AML-193 (cell line): ENCODE measurements at regions not wholly inside any gene's neighbourhood (a gene's known extent, or its start where the extent isn't known, plus 50 kb on each side); places are given as distances from the start of the nearest gene placed in this dataset.
"Not testable (repeated sequence)": the region's sequence is repeated elsewhere in the genome, so short reads cannot be mapped to it uniquely, and the experiment has no call there.

ENCODE experiments used
- DNase-seq, 2 experiments: peaks; one replicate each; lab custom pipeline; 2025; lab: John Stamatoyannopoulos, UW

DNA sequence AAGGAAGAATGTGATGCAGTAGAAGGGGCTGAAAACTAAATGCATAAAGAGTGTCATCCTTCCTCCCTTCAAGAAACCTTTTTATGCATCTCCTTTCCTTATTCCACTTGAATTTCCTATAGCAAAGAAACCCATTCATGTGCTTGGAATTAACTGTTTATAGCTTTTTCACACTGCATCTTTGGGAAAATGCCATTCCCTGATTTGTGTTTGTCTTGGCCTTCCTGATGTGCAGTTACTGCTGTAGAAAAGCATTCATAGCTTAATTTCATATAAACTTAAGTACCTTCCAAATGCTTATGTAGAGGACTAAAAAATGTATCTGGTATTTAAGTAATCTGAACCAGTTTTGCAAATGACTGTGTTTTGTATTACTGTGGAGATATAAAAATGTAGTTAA, 61.8 kb downstream of the SDR9C7 start:
- no peak for DNase-seq

DNA sequence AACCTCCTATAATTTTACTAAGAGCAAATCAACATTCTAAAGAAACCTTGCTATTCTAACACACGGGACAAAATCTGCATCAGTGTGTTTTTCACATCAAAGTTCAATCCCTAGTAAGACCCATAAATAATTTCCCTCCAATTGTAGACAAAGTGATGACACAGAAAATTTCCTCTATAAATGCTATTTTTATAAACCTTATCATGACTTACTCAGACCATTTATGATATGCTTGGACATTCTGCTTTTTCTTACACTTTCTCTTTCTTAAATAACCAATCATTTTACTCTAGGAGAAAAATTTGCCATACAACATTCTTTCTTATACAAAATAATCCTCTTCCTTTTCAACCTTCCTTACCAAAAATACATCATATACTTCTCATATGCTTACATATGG, 67.0 kb downstream of the SDR9C7 start:
- DNase-seq: no peak

DNA sequence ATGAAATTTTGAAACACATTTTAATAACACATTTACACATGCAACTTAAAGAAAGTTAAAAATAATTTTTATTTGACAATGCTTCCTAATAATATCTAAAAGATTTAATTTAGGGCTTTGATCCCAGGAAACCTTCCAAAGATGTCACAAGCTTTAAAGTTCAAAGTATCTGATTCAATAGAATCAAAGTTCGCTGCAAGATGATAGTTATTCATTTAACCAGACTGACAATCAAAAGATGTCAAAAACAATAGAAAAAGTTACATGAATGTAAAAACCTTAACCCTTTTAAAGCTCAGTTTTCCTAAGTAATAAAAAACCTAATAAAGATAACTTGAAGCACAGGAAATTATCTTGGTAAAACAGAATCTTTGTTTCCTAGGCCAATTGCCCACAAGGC, 67.7 kb downstream of the SDR9C7 start:
- no peak for DNase-seq

DNA sequence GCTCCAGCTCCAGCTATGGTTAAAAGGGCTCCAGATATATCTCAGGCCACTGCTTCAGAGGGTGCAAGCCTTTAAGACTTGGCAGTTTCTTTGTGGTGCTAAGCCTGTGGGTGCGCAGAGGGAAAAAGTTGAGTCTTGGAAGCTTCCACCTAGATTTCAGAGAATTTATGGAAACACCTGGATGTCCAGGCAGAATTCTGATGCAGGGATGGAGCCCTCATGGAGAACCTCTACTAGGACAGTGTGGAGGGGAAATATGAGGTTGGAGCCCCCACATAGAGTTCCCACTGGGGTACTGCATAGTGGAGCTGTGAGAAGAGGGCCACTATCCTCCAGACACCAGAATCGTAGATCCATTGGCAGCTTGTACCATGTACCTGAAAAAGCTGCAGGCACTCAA, 69.9 kb downstream of the SDR9C7 start:
- no peak for DNase-seq

DNA sequence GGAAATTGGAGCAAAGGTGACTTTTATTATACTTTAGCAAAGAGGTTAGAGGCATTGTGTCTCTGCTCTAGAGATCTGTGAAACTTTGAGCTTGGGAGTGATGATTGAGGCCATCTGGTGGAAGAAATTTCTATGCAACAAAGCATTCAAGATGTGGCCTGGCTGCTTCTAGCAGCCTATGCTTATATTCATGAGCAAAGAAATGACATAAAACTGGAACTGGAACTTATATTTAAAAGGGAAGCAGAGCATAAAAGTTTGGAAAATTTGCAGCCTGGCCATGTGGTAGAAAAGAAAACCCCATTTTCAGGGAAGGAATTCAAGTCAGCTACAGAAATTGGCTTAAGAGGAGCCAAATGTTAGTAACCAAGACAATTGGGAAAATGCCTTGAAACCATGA, 70.4 kb downstream of the SDR9C7 start:
- DNase-seq: no peak

DNA sequence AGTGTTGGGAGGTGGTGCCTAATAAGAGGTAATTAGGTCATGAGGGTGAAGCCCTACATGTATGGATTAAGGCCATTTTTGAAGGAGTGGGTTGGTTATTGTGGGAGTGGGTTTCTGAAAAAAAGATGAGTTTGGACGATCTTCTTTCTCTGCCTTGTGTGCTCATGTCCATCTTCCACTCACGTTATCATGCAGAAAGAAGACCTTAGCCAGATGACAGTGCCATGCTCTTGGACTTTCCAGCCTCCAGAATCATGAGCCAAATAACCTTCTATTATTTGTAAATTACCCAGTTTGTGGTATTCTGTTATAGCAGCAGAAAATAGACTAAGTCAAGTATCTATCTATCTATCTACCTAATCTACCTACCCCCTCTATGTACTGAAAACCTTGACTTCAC, 71.9 kb downstream of the SDR9C7 start:
- no peak for DNase-seq

DNA sequence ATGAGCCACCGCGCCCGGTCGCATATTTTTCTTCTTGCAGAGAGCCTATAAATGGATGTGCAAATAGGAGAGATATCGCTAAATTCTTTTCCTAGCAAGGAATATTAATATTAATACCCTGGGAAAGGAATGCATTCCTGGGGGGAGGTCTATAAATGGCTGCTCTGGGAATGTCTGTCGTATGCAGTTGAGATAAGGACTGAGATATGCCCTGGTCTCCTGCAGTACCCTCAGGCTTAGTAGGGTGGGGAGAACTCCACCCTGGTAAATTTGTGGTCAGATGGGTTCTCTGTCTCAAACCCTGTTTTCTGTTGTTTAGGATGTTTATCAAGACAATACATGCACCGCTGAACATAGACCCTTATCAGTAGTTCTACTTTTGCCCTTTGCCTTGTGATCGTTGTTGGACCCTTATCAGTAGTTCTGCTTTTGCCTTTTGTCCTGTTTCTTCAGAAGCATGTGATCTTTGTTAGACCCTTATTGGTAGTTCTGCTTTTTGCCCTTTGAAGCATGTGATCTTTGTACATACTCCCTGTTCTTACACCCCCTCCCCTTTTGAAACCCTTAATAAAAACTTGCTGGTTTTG, 80.7 kb downstream of the SDR9C7 start:
- DNase-seq: not testable (repeated sequence)

DNA sequence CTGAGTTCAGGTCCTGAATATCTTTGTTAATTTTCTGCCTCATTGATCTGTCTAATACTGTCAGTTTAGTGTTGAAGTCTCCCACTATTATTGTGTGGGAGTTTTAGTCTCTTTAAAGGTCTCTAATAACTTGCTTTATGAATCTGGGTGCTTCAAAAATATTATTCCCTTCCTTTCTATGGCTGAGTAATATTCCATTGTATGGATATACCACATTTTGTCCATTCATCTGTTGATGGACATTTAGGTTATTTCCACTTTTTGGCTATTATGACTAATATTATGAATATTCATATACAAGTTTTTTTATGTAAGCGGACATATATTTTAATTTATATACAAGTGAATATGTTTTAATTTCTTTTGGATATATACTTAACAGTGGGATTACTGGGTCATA, 82.7 kb downstream of the SDR9C7 start:
- DNase-seq: no peak

DNA sequence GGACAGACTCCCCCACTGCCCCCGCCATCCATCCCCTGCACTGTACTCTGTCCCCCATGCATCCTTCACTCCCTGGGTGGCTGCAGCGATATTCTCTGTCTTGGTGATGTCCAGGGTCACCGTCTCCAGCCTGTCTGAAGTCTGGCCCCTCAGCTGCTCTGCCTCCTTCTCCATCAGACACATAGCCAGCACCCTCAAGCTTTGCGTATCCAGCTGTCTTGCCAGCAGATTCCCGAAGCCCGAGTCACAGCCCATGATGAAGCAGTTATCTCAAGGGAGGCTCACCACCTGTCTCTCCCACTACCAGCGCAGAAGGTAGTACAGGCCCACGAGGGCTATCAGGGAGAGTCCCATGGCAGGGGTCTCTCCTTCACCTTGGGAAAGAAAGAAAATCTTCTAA, 77.8 kb downstream of the HSD17B6 start:
- DNase-seq: no peak

DNA sequence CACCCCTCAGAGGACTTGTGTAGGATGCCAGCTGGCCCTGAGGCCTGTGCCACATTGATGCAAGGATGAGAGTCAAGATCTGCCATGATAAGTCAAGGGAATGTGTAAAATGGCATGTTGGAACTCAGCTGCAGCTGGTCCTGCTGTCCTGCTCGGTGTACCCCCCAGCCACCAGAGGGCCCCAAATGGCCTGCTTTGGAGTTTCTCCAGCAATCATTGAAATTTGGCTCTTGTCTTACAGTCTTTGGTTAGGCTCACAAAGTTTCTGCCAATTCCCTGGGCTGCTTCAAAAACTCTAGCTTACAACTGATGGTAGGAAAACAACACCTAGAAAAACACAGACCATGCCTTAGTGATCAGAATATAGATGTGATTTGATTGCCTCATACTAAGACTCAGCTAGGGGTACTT, 76.8 kb downstream of the HSD17B6 start:
- DNase-seq: peak; percentile 42 to 60

DNA sequence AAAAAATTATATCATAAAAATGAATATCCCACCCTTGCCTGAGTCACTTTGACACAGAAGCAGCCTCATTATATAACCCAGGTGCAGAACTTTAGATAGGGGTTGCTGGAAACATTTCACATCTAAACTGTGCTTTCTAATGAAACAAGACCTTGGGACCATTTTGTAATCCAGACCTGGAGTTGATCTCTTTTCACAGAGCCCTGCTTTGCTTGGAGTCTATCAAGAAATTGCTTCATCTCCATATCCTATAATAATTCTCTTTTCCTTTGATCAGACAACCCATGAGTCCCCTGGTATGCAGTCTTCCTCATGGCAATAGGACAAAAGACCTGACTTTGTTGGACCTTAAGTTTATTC, 76.3 kb downstream of the HSD17B6 start:
- no peak for DNase-seq

DNA sequence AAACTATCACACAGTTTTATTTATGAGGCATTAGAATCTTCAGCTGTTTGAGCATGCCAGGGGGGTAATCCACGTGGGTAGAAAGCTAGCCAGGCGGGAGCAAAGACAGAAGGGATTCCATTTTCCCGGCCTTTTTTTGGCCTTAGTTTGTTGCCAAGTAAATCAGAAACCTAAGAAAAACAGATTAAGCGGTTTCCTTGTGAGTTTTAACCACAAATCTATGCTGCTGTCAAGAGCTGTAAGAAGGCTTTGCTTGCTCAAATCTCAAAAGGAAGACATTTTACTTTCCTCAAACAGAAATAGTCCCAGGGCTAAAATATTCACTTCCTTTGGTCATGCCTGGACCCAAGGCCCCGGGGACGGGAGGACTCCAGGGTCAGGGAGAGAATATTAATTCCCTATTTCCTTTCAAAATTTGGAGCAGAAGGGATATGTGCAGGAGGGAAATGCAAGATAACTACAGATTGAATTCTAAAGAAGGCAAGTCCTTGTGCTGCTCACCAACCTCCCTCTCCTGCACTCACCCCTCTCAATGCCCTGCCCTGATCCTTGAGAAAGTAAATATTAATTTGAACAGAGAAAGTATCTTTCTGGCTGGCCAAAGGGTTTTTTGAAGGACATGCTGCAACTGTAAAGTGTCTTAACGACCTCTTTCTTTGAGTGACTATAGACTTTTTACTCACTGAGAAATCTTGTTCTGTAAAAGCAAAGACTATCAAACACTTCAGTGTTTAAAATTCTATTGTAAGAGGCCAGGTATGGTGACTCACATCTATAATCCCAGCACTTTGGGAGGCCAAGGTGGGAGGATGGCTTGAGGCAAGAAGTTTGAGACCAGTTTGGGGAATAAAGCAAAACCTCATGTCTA, 75.7 kb downstream of the HSD17B6 start:
- no peak for DNase-seq
